Suppressor macrophage (primary cell): ENCODE measurements at regions not wholly inside any gene's neighbourhood (a gene's known extent, or its start where the extent isn't known, plus 50 kb on each side); places are given as distances from the start of the nearest gene placed in this dataset.
A peak's percentile ranks its signal among the peaks of the same experiment; 100 is the strongest.

ENCODE experiments used
- DNase-seq, 4 experiments: peaks; one replicate each; pipeline ENCODE4 v3.0.0-alpha.2; 2020 to 2022

- no peak for DNase-seq
Measured at GRCh38 chr11:131056036-131056435, 139.8 kb upstream of the SNX19 start.

GRCh38 chr11:131063638-131064037 is 147.4 kb upstream of the SNX19 start:
- DNase-seq, result no peak

GRCh38 chr11:131064373-131064991 is 148.2 kb upstream of the SNX19 start:
- peak; percentile 36 to 58 (median 54) for DNase-seq

GRCh38 chr11:131065435-131066413 is 149.4 kb upstream of the SNX19 start:
- no peak for DNase-seq

GRCh38 chr11:131066551-131066950 is 150.3 kb upstream of the SNX19 start:
- DNase-seq, result no peak

DNA sequence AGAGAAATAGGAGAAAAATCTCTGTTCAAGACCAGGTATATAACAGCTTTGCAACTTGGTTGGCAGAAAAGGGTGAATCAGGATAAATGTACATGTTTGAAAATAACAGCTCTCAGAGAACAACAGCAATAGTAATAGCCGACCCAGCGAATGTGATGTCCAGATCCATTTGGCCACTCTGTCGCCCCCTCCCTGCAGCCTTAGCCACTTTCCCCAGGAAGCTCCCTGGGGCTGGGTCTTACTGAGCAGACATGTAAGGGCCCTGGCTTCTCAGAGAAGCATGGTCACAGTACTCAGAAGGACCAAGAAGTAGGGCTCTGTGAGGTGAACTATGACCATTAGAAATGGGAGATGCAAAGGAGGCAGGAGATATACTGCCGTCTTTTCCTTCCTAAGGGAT is 154.1 kb upstream of the SNX19 start:
- no peak for DNase-seq

- DNase-seq, result no peak
Measured at GRCh38 chr11:131073167-131073566, 156.9 kb upstream of the SNX19 start.

DNA sequence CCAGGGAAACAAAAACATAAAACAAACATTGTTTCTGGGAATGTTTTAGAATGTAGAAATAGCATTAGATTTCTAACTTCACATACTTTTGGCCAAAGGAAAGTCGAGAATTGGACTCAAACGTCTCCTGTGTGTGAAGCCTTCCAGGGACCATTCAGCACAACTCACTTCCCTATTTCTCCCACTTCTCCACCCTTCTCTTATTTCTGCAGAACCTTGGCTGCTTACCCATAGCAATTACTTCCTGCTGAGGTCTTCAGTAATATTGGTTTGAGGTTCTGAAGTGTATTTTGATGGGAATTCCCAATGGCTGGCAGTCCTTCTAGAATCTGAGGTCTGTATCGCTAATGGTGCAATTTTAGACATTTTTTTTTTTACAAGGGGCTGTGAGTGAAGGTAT is 158.3 kb upstream of the SNX19 start:
- DNase-seq, result peak in 1 of 4 experiments; percentile 3

DNA sequence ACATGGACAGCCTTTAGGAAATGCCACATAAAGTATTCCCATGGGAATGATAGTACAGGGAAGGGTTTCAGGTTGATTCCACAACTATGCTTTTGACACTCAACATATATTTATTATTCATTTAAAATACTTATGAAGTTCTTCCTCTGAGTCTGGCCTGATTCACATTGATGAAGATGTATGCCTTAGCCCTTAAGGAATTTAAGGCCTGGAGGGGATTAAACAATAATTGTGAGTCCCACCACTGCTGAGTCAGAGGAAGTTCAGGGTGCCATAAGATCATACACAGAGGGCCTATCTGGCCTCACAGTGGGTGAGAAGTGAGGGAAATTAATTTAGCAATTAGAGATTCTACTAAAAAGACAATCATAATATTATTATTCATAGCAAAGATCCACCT is 161.1 kb upstream of the SNX19 start:
- no peak for DNase-seq

DNA sequence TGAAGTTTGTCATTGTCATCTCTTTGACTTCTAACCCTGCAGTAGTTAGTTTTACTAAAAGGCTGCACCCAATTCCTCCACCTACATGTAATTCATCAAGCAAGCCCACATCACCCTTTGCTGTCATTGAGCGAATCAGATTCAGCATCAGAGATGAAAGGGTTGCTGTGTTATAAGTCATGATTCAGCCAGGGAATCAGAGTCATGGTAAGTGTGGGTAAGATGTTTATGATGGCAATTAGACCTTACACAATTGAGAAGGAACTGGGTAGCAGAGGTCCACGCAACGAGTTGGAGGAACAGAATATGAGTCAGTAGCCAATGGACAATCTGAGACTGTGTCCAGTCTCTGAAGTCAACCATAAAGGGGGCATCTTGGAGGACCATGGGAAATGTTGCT is 162.8 kb upstream of the SNX19 start:
- no peak for DNase-seq

GRCh38 chr11:131089727-131090245 is 173.5 kb upstream of the SNX19 start:
- DNase-seq, result no peak

- DNase-seq, result no peak
Measured at GRCh38 chr11:131092469-131092868, 176.2 kb upstream of the SNX19 start.

DNA sequence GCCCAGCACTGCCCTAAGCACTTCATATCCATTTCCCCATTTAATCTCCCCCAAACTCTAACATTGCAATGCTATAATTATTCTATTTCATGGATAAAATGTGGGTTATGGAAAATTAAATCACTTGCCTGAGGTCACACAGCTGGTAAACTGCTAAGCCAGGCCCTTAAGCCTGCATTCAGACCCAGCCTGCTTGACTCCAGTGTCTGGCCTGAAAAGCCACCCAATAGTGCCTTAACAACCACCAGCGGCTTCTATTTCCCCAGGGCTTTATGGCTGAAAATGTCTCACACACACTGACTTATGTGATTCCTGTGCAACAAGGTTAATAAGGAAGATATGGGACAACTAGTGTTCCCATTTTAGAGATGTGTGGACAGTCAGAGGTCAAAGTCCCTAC is 178.5 kb upstream of the SNX19 start:
- DNase-seq, result no peak

- no peak for DNase-seq
Measured at GRCh38 chr11:131095511-131096185, 179.4 kb upstream of the SNX19 start.

DNA sequence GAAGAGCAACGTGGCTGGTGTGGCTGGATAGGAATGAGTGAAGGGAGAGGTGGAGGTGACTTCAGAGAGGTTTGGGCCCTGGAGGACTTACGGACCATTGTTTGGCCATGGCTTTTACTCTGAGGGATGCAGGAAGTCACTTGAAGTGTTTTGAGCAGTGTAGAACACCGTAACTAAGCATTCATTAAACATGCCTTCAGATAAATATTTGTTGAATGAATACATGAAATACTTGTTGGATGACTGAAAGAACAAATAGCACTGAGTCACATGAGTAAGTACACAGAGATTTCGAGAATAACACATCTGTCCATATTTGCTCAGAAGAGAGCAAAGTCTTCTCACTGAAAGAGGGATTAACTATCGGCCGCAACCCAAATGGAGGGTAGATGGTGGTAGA is 182.7 kb upstream of the SNX19 start:
- no peak for DNase-seq

- DNase-seq, result no peak
Measured at GRCh38 chr11:131099746-131100145, 183.5 kb upstream of the SNX19 start.

GRCh38 chr11:131108760-131109159 is 192.5 kb upstream of the SNX19 start:
- no peak for DNase-seq

DNA sequence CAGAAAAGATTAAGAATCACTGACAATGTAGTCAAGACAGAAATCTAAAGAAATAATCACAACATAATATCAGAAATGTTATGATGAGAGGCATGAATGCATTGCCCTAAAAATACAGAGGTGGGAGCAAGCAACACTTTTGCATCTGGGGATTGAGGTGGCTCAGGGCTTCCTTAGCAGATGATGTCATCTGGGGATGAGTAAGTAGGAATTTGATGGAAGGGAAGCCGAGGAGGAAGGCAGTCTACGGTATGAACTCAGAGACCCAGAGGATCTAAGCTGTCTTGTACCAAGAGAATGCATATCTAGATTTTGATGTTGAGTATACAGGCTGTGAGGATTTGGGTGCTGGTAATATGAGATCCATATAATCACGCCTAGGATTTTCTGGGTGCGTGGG is 193.0 kb upstream of the SNX19 start:
- DNase-seq, result no peak

GRCh38 chr11:131109790-131110189 is 193.5 kb upstream of the SNX19 start:
- DNase-seq, result no peak

DNA sequence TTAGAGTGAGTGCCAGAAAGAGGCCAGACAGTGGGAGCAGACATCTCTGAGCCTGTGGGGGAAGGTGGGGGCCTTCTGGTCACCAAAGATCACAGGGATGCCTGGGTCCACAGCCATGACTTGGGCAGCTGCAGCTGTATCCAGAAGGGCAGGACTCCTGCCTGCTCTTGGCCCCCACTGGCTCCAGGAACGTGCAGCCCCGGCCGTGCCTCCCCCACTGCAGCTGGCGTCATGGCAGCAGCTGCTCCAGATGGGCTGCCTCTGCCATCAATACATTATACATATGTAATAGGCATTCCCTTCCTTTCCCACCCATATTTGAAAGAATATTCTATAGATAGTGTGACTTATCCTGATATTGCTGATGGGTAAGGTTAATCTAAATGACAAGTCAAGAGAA is 195.5 kb upstream of the SNX19 start:
- no peak for DNase-seq

DNA sequence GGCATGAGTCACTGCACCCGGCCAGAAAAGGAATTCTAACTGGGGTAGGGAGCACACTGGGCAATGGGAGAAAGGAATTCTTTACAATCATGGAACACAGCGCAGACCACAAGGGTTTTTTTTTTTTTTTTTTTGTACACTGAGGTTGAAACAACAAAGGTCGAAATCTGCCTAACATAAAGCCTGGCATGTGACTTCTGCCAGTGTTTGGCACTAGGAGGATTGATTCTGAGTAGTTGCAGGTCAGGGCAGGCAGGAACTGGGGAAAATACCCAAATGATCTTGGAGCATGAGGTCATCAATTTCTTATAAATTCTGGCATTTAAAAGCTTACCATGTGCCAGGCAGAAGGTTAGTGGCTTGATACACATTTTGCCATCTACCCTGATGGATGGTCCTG is 202.0 kb upstream of the SNX19 start:
- no peak for DNase-seq

GRCh38 chr11:131121426-131122333 is 205.4 kb upstream of the SNX19 start:
- no peak for DNase-seq
